H1 (cell line): ENCODE measurements at regions not wholly inside any gene's neighbourhood (a gene's known extent, or its start where the extent isn't known, plus 50 kb on each side); places are given as distances from the start of the nearest gene placed in this dataset.

ENCODE experiments used
- CTCF ChIA-PET: fragments of 300-600 bp; sonication (Branson Sonifier 250); formaldehyde crosslinking; loops from one replicate; lab custom pipeline; 2021; ENCODE audit not compliant: partially characterized antibody; lab: Charles Lee
- POLR2A ChIA-PET: fragments of 300-600 bp; sonication (Branson Sonifier 250); formaldehyde crosslinking; loops from one replicate; lab custom pipeline; 2021; ENCODE audit warnings: inconsistent platforms; ENCODE audit not compliant: partially characterized antibody; lab: Charles Lee
- DNase-seq, 2 experiments: peaks; one replicate each; pipeline versions ENCODE4 v3.0.0 to v3.0.0-alpha.2; 2010 to 2022; ENCODE audit warnings: low spot score in 2 of 2, low read depth in 1 of 2, mixed read lengths in 1 of 2
- FAIRE-seq: peaks from 2 replicates; lab custom pipeline; 2011; peaks lifted over from hg19 to GRCh38; lab: Jason Lieb, UNC
- H2AFZ ChIP-seq: 2 replicates; pipeline ENCODE4 v1.8.1; 2012; ENCODE audit warnings: low read length, inconsistent platforms
- H2AK5ac ChIP-seq: 2 replicates; pipeline ENCODE4 v1.6.1; 2013; ENCODE audit warnings: low read depth, low read length
- H2BK120ac ChIP-seq: replicated peaks from 2 replicates; pipeline ENCODE3; 2013; ENCODE audit warnings: low read depth, low read length, inconsistent platforms
- H2BK12ac ChIP-seq: 2 replicates; pipeline ENCODE4 v1.6.1; 2013; ENCODE audit warnings: low read depth, low read length
- H2BK15ac ChIP-seq: 2 replicates; pipeline ENCODE4 v1.6.1; 2013; ENCODE audit warnings: low read length
- H2BK20ac ChIP-seq: 2 replicates; pipeline ENCODE4 v1.6.1; 2013; ENCODE audit warnings: low read length
- H2BK5ac ChIP-seq: 2 replicates; pipeline ENCODE4 v1.6.1; 2013; ENCODE audit warnings: low read depth, low read length
- H3K14ac ChIP-seq: 2 replicates; pipeline ENCODE4 v1.6.1; 2013; ENCODE audit warnings: inconsistent platforms; ENCODE audit not compliant: insufficient read length
- H3K18ac ChIP-seq: 2 replicates; pipeline ENCODE4 v1.6.1; 2013; ENCODE audit warnings: low read length; ENCODE audit errors: extremely low read depth
- H3K23ac ChIP-seq: 2 replicates; pipeline ENCODE4 v1.6.1; 2013; ENCODE audit warnings: inconsistent platforms; ENCODE audit not compliant: insufficient read length
- H3K23me2 ChIP-seq: 2 replicates; pipeline ENCODE4 v1.6.1; 2013; ENCODE audit warnings: low read depth, low read length
- H3K27ac ChIP-seq: 2 replicates; pipeline ENCODE4 v1.6.1; 2011; ENCODE audit warnings: low read depth, low read length, inconsistent platforms
- H3K27me3 ChIP-seq, 4 experiments: replicated peaks in 1 of 4; 1 replicate in 1 of 4; 2 replicates in 3 of 4; pipeline versions ENCODE4 v1.6.1 to v1.8.1; 2011 to 2013; ENCODE audit warnings: low read length in 3 of 4, mild to moderate bottlenecking in 3 of 4, inconsistent platforms in 2 of 4, mixed read lengths in 2 of 4, moderate library complexity in 1 of 4; ENCODE audit not compliant: control insufficient read depth in 3 of 4, insufficient read depth in 3 of 4; ENCODE audit errors: extremely low read depth in 1 of 4
- H3K36me3 ChIP-seq, 4 experiments: 2 replicates each; pipeline versions ENCODE4 v1.6.1 to v1.8.1; 2011 to 2013; ENCODE audit warnings: mild to moderate bottlenecking in 4 of 4, low read length in 3 of 4, moderate library complexity in 2 of 4, control low read depth in 1 of 4, inconsistent platforms in 1 of 4; ENCODE audit not compliant: insufficient read depth in 4 of 4, control insufficient read depth in 2 of 4
- H3K4ac ChIP-seq: replicated peaks from 2 replicates; pipeline ENCODE3; 2013; ENCODE audit warnings: low read length, low read depth, mixed read lengths, inconsistent platforms; ENCODE audit not compliant: insufficient read length
- H3K4me1 ChIP-seq, 4 experiments: replicated peaks in 1 of 4; 1 replicate in 1 of 4; 2 replicates in 3 of 4; pipeline versions ENCODE4 v1.6.1 to v1.8.1; 2011 to 2013; ENCODE audit warnings: low read length in 3 of 4, inconsistent platforms in 2 of 4, mixed read lengths in 1 of 4; ENCODE audit not compliant: insufficient read depth in 4 of 4, control insufficient read depth in 3 of 4
- H3K4me2 ChIP-seq, 2 experiments: 2 replicates each; pipeline versions ENCODE4 v1.6.1 to v1.8.1; 2011 to 2013; ENCODE audit warnings: low read depth in 2 of 2, low read length in 2 of 2, control low read depth in 1 of 2, inconsistent platforms in 1 of 2, mild to moderate bottlenecking in 1 of 2; ENCODE audit not compliant: insufficient read depth in 1 of 2
- H3K4me3 ChIP-seq, 4 experiments: fragments of 200-600, 300-600 bp in 1 of 4; sonication (generic), shearing (Covaris generic), sonication (Bioruptor Twin) in 1 of 4; 2 replicates each; pipeline versions ENCODE4 v1.5.1 to v1.8.1; 2011 to 2016; ENCODE audit warnings: low read length in 4 of 4, low read depth in 3 of 4, control low read depth in 2 of 4, inconsistent platforms in 2 of 4, mild to moderate bottlenecking in 2 of 4, mixed read lengths in 1 of 4, moderate library complexity in 1 of 4; ENCODE audit not compliant: insufficient read depth in 2 of 4; ENCODE audit errors: extremely low read depth in 1 of 4
- H3K56ac ChIP-seq: replicated peaks from 2 replicates; pipeline ENCODE3; 2013; ENCODE audit warnings: low read depth, mild to moderate bottlenecking, mixed read lengths, low read length, inconsistent platforms; ENCODE audit not compliant: insufficient read length
- H3K79me1 ChIP-seq: 2 replicates; pipeline ENCODE4 v1.6.1; 2013; ENCODE audit warnings: low read depth, low read length, control low read depth
- H3K79me2 ChIP-seq, 2 experiments: 2 replicates each; pipeline versions ENCODE4 v1.6.1 to v1.8.1; 2012 to 2013; ENCODE audit warnings: low read length in 2 of 2, mild to moderate bottlenecking in 2 of 2, inconsistent platforms in 1 of 2; ENCODE audit not compliant: insufficient read depth in 2 of 2, control insufficient read depth in 1 of 2
- H3K9ac ChIP-seq, 4 experiments: replicated peaks in 1 of 4; 1 replicate in 1 of 4; 2 replicates in 3 of 4; pipeline versions ENCODE4 v1.6.1 to v1.8.1; 2011 to 2013; ENCODE audit warnings: low read depth in 3 of 4, low read length in 3 of 4, control low read depth in 2 of 4, mild to moderate bottlenecking in 2 of 4, moderate library complexity in 2 of 4, inconsistent platforms in 1 of 4; ENCODE audit errors: extremely low read depth in 1 of 4
- H3K9me3 ChIP-seq, 2 experiments: 2 replicates each; pipeline versions ENCODE4 v1.6.1 to v1.8.1; 2012 to 2013; ENCODE audit warnings: mild to moderate bottlenecking in 2 of 2, moderate library complexity in 2 of 2, control low read depth in 1 of 2, inconsistent platforms in 1 of 2, low read depth in 1 of 2, low read length in 1 of 2, mixed read lengths in 1 of 2; ENCODE audit not compliant: insufficient read depth in 2 of 2
- H4K20me1 ChIP-seq, 2 experiments: replicated peaks in 1 of 2; 2 replicates each; pipeline versions ENCODE3 to v1.8.1; 2011 to 2013; ENCODE audit warnings: inconsistent platforms in 2 of 2, low read length in 2 of 2, mild to moderate bottlenecking in 1 of 2; ENCODE audit not compliant: insufficient read depth in 2 of 2, control insufficient read depth in 1 of 2
- H4K5ac ChIP-seq: 2 replicates; pipeline ENCODE4 v1.6.1; 2013; ENCODE audit warnings: low read length, low read depth, mixed read lengths, inconsistent platforms; ENCODE audit not compliant: insufficient read length
- H4K8ac ChIP-seq: 2 replicates; pipeline ENCODE4 v1.8.0; 2013; ENCODE audit warnings: mild to moderate bottlenecking, moderate library complexity, low read length, inconsistent platforms; ENCODE audit not compliant: insufficient read depth; ENCODE audit errors: extremely low read depth
- H4K91ac ChIP-seq: replicated peaks from 2 replicates; pipeline ENCODE3; 2013; ENCODE audit warnings: low read length, mixed read lengths, inconsistent platforms; ENCODE audit not compliant: insufficient read length
- EP300 ChIP-seq, 2 experiments: IDR thresholded peaks; 1 replicate in 1 of 2; 2 replicates in 1 of 2; pipeline ENCODE4 v1.6.1; 2011 to 2012; ENCODE audit warnings: low read depth in 2 of 2, low read length in 2 of 2, mild to moderate bottlenecking in 2 of 2, borderline replicate concordance in 1 of 2, inconsistent platforms in 1 of 2, moderate library complexity in 1 of 2
- EZH2 ChIP-seq: fragments of 200-600 bp; sonication (generic); IDR thresholded peaks from 2 replicates; pipeline ENCODE4 v1.7.1; 2012; ENCODE audit warnings: low read depth, mild to moderate bottlenecking, moderate library complexity, low read length, inconsistent platforms; ENCODE audit not compliant: severe bottlenecking
- FOSL1 ChIP-seq: IDR thresholded peaks from 2 replicates; pipeline ENCODE4 v1.6.1; 2011; ENCODE audit warnings: mild to moderate bottlenecking, low read depth, low read length, moderate library complexity; ENCODE audit not compliant: insufficient read depth
- GTF2F1 ChIP-seq: IDR thresholded peaks from 2 replicates; pipeline ENCODE4 v1.6.1; 2012; ENCODE audit warnings: low read depth, low read length, improper control_type of control experiment, borderline replicate concordance
- KDM4A ChIP-seq: IDR thresholded peaks from one replicate; pipeline ENCODE4 v1.7.1; 2012; ENCODE audit warnings: low read depth, mild to moderate bottlenecking, moderate library complexity, low read length, inconsistent platforms; ENCODE audit not compliant: severe bottlenecking
- MAFK ChIP-seq: IDR thresholded peaks from 2 replicates; pipeline ENCODE4 v1.6.1; 2012; ENCODE audit warnings: low read depth, mild to moderate bottlenecking, improper control_type of control experiment, low read length
- MAX ChIP-seq: IDR thresholded peaks from 2 replicates; pipeline ENCODE4 v1.6.1; 2012; ENCODE audit warnings: inconsistent platforms
- PHF8 ChIP-seq: fragments of 200-600 bp; sonication (generic); conservative IDR thresholded peaks from 2 replicates; pipeline ENCODE4 v1.7.1; 2012; ENCODE audit warnings: low read depth, mild to moderate bottlenecking, inconsistent platforms, low read length, moderate library complexity
- RFX5 ChIP-seq: IDR thresholded peaks from 2 replicates; pipeline ENCODE4 v1.6.1; 2011; ENCODE audit warnings: low read depth, low read length, improper control_type of control experiment, borderline replicate concordance
- RNF2 ChIP-seq: fragments of 200-900, 300-1000 bp; sonication (generic); IDR thresholded peaks from 2 replicates; pipeline ENCODE4 v1.7.1; 2016; ENCODE audit warnings: borderline replicate concordance, low read depth, mild to moderate bottlenecking, antibody characterized with exemption, low read length; ENCODE audit not compliant: poor library complexity, severe bottlenecking; ENCODE audit errors: missing control alignments
- SAP30 ChIP-seq: fragments of 300-600 bp; sonication (generic); IDR thresholded peaks from 2 replicates; pipeline ENCODE4 v1.7.1; 2012; ENCODE audit warnings: low read length, moderate library complexity, mild to moderate bottlenecking, inconsistent platforms; ENCODE audit not compliant: insufficient read depth, insufficient replicate concordance
- SIN3A ChIP-seq, 2 experiments: IDR thresholded peaks in 1 of 2; conservative IDR thresholded peaks in 1 of 2; 2 replicates each; pipeline ENCODE4 v1.6.1; 2011 to 2012; ENCODE audit warnings: low read length in 2 of 2, improper control_type of control experiment in 1 of 2, low read depth in 1 of 2, mild to moderate bottlenecking in 1 of 2
- SIX5 ChIP-seq: IDR thresholded peaks from 2 replicates; pipeline ENCODE4 v1.6.1; 2011; ENCODE audit warnings: mild to moderate bottlenecking, low read depth, low read length
- SP2 ChIP-seq: IDR thresholded peaks from 2 replicates; pipeline ENCODE4 v1.6.1; 2012; ENCODE audit warnings: mild to moderate bottlenecking, low read length, inconsistent platforms
- WGBS, 2 experiments: shearing (Covaris generic) in 1 of 2; methylation state at CpG; one replicate each; pipeline versions ENCODE4 v1.1.6 to v1.1.7; 2013 to 2015; ENCODE audit warnings: low lambda C conversion rate in 2 of 2, mixed read lengths in 2 of 2, inconsistent platforms in 1 of 2, low coverage in 1 of 2, missing lambda C conversion rate in 1 of 2; ENCODE audit not compliant: insufficient replicate concordance in 2 of 2, insufficient coverage in 1 of 2, insufficient read length in 1 of 2; ENCODE audit errors: extremely low coverage in 1 of 2, missing lambda C conversion rate in 1 of 2; 5-methylcytosine and 5-hydroxymethylcytosine counted together

GRCh38 chr4:108453366-108453765 lies 167.0 kb upstream of the RPL34 start:
- no peak overlapping the region for H3K4me2 ChIP-seq
- DNase-seq (no peak), FAIRE-seq (no peak)
- no peak overlapping the region for H2BK20ac ChIP-seq
- no peak overlapping the region for H2AK5ac ChIP-seq
- ChIA-PET POLR2A (no interaction called here), CTCF (no interaction called here)
- H3K4me3 ChIP-seq = no peak overlapping the region
- no peak overlapping the region for H3K9ac ChIP-seq
- no peaks in the 10 kb centered on the region for H3K79me1 ChIP-seq
- no peak overlapping the region for H4K8ac ChIP-seq
- H3K4ac ChIP-seq = no peak overlapping the region
- H2BK12ac ChIP-seq = no peak overlapping the region
- no peak overlapping the region for H3K23ac ChIP-seq
- no peaks in the 10 kb centered on the region for H3K36me3 ChIP-seq
- H4K5ac ChIP-seq = no peak overlapping the region
- no peaks in the 10 kb centered on the region for H3K9me3 ChIP-seq
- 80% methylated on average over 4 of the region's 4 CpGs; no CpG with 5 or more reads in 1 of the 2 experiments for WGBS, 2 experiments
- H3K18ac ChIP-seq = no peak overlapping the region
- H4K20me1 ChIP-seq = no peaks in the 10 kb centered on the region
- H3K4me1 ChIP-seq = no peaks in the 10 kb centered on the region
- H3K79me2 ChIP-seq = no peaks in the 10 kb centered on the region
- no peak overlapping the region for H4K91ac ChIP-seq
- no peak overlapping the region for H2BK5ac ChIP-seq
- no peak overlapping the region for H3K56ac ChIP-seq
- H2BK120ac ChIP-seq = no peak overlapping the region
- H3K23me2 ChIP-seq = no peaks in the 10 kb centered on the region
- no peaks in the 10 kb centered on the region for H3K27me3 ChIP-seq
- H2AFZ ChIP-seq = no peak overlapping the region
- H2BK15ac ChIP-seq = no peak overlapping the region
- H3K27ac ChIP-seq = no peak overlapping the region
- no peak overlapping the region for H3K14ac ChIP-seq
- TF ChIP-seq MAFK (no peak), KDM4A (no peak), RFX5 (no peak), SAP30 (no peak), MAX (no peak), PHF8 (no peak), EZH2 (no peak), SP2 (no peak), RNF2 (no peak), SIN3A (conservative IDR thresholded peaks at IDR 0.05 in 1 of 2, IDR thresholded peaks at IDR 0.05 in 1 of 2; ENCODE audit: low read depth in 1 of 2, low read length in 2 of 2) (no peak), FOSL1 (no peak), EP300 (IDR thresholded peaks at IDR 0.05; ENCODE audit: borderline replicate concordance in 1 of 2, low read depth in 2 of 2, low read length in 2 of 2) (no peak), GTF2F1 (no peak), SIX5 (no peak)
